ENCODE measurements at regions not wholly inside any gene's neighbourhood (a gene's known extent, or its start where the extent isn't known, plus 50 kb on each side); places are given as distances from the start of the nearest gene placed in this dataset.

DNA sequence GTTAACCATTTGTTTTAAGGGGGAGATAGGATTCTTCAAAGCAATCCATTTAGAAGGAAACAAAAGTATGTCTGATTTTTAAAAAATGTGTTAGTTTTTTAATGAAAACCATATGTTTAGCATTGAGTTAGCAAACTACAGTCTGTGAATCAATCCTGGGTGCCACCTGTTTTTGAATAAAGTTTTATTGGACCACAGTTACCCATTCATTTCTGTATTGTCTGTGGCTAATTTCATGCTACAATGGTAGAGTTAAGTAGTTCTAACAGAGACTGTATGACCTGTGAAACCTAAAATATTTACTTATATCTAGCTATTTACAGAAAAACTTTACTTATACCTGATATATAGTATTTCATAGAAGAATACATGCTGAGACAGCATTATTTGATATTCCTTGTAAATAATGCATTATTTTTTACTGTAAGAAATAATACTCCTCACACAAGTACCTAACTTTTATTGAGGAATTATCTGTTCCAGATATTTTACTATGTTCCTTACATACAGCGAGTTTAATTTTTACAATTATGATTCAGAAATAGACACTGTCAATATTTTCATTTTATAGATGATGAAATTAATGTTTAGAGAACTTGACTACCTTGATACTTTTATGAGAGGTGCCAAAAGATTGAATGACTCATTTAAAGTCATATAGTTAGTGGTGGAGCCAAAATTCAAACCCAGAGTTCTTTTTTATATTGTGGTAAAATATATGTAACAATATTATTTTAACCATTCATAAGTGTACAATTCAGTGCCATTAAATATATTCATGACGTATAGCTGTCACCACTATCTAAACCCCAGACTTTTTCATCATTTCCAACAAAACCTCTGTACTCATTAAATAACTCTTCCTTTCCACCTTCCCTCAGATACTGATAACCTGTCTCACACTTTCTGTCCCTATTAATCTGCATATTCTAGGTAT is 122.0 kb downstream of the GLUD2 start:
- TF ChIP-seq, protein P1, sequence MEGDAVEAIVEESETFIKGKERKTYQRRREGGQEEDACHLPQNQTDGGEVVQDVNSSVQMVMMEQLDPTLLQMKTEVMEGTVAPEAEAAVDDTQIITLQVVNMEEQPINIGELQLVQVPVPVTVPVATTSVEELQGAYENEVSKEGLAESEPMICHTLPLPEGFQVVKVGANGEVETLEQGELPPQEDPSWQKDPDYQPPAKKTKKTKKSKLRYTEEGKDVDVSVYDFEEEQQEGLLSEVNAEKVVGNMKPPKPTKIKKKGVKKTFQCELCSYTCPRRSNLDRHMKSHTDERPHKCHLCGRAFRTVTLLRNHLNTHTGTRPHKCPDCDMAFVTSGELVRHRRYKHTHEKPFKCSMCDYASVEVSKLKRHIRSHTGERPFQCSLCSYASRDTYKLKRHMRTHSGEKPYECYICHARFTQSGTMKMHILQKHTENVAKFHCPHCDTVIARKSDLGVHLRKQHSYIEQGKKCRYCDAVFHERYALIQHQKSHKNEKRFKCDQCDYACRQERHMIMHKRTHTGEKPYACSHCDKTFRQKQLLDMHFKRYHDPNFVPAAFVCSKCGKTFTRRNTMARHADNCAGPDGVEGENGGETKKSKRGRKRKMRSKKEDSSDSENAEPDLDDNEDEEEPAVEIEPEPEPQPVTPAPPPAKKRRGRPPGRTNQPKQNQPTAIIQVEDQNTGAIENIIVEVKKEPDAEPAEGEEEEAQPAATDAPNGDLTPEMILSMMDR (IDR thresholded peaks at IDR 0.05) = no peak
- no peak for TF ChIP-seq EP300 (IDR thresholded peaks at IDR 0.05)
